Chondrocyte (in vitro differentiated cells): ENCODE measurements at regions not wholly inside any gene's neighbourhood (a gene's known extent, or its start where the extent isn't known, plus 50 kb on each side); places are given as distances from the start of the nearest gene placed in this dataset.

Source experiments
- DNase-seq: peaks from one replicate; pipeline ENCODE4 v3.0.0; 2021; ENCODE audit warnings: mixed read lengths, low spot score
- H3K27ac Mint-ChIP-seq: one replicate; pipeline ENCODE4 v1.8.0; 2021; ENCODE audit warnings: mild to moderate bottlenecking, moderate library complexity, mixed read lengths; ENCODE audit not compliant: unreplicated experiment
- H3K27me3 Mint-ChIP-seq: 2 replicates; pipeline ENCODE4 v1.8.0; 2021; ENCODE audit warnings: low read depth, mixed read lengths
- H3K36me3 Mint-ChIP-seq: 2 replicates; pipeline ENCODE4 v1.8.0; 2021; ENCODE audit warnings: low read depth, mixed read lengths
- H3K4me1 Mint-ChIP-seq: 2 replicates; pipeline ENCODE4 v1.8.0; 2021; ENCODE audit warnings: low read depth, mild to moderate bottlenecking, mixed read lengths
- H3K4me3 Mint-ChIP-seq: one replicate; pipeline ENCODE4 v1.8.0; 2021; ENCODE audit warnings: mild to moderate bottlenecking, moderate library complexity, mixed read lengths; ENCODE audit not compliant: unreplicated experiment
- H3K9me3 Mint-ChIP-seq: 2 replicates; pipeline ENCODE4 v1.8.0; 2021; ENCODE audit warnings: low read depth, mixed read lengths
- CTCF ChIP-seq: fragments of 200-600 bp; sonication (generic); IDR thresholded peaks from 2 replicates; pipeline ENCODE4 v1.5.0; 2021; ENCODE audit warnings: antibody characterized with exemption, mild to moderate bottlenecking, moderate library complexity

- no peaks in the 10 kb centered on the region for H3K27me3 Mint-ChIP-seq
- no peaks in the 10 kb centered on the region for H3K36me3 Mint-ChIP-seq
- H3K27ac Mint-ChIP-seq = no peak overlapping the region
- H3K9me3 Mint-ChIP-seq = peaks cover under 1% of the 10 kb centered on the region
- peaks cover 21% of the 10 kb centered on the region for H3K4me1 Mint-ChIP-seq
- DNase-seq = no peak
- TF ChIP-seq CTCF = no peak
- no peak overlapping the region for H3K4me3 Mint-ChIP-seq
Observed at GRCh38 chr6:54578261-54578660, 268.3 kb upstream of the FAM83B start.

GRCh38 chr6:54579011-54579410 lies 267.6 kb upstream of the FAM83B start:
- Mint-ChIP-seq H3K36me3 (no peaks in the 10 kb centered on the region), H3K9me3 (no peaks in the 10 kb centered on the region), H3K27me3 (no peaks in the 10 kb centered on the region), H3K27ac (no peak overlapping the region), H3K4me1 (peaks cover 28% of the 10 kb centered on the region), H3K4me3 (no peak overlapping the region)
- TF ChIP-seq CTCF = no peak
- DNase-seq = no peak

- no peak for TF ChIP-seq CTCF
- H3K27me3 Mint-ChIP-seq = no peaks in the 10 kb centered on the region
- DNase-seq = no peak
- peaks cover 12% of the 10 kb centered on the region for H3K9me3 Mint-ChIP-seq
- peaks cover 41% of the 10 kb centered on the region for H3K4me1 Mint-ChIP-seq
- no peak overlapping the region for H3K4me3 Mint-ChIP-seq
- peaks cover 5% of the 10 kb centered on the region for H3K36me3 Mint-ChIP-seq
- no peak overlapping the region for H3K27ac Mint-ChIP-seq
Observed at GRCh38 chr6:54586251-54586650, 260.3 kb upstream of the FAM83B start.

GRCh38 chr6:54587277-54587676 lies 259.3 kb upstream of the FAM83B start:
- TF ChIP-seq CTCF = no peak
- Mint-ChIP-seq H3K9me3 (peaks cover 12% of the 10 kb centered on the region), H3K4me3 (no peak overlapping the region), H3K36me3 (peaks cover 5% of the 10 kb centered on the region), H3K27me3 (no peaks in the 10 kb centered on the region), H3K4me1 (peaks cover 41% of the 10 kb centered on the region), H3K27ac (peak overlapping the region; percentile 64)
- no peak for DNase-seq

GRCh38 chr6:54588176-54588575 lies 258.4 kb upstream of the FAM83B start:
- Mint-ChIP-seq H3K27me3 (no peaks in the 10 kb centered on the region), H3K4me3 (no peak overlapping the region), H3K27ac (peak overlapping the region; percentile 37), H3K4me1 (peaks cover 38% of the 10 kb centered on the region), H3K9me3 (peaks cover 12% of the 10 kb centered on the region), H3K36me3 (peaks cover 5% of the 10 kb centered on the region)
- DNase-seq = no peak
- TF ChIP-seq CTCF = no peak
